ENCODE measurements at regions not wholly inside any gene's neighbourhood (a gene's known extent, or its start where the extent isn't known, plus 50 kb on each side); places are given as distances from the start of the nearest gene placed in this dataset.

DNA sequence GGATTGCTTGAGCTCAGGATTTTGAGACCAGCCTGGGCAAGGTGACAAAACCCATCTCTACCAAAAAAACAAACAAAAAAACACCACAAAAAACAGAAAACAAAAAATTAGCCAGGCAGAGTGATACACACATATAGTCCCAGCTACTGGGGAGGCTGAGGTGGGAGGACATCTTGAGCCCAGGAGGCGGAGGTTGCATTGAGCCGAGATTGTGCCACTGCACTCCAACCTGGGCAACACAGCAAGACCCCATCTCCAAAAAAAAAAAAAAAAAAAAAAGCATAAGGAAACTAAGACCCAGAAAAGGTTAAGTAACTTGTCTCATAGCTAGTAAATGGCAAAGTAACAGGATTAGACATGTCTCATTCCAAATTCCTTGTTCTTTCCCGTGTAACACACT lies 56.3 kb upstream of the PSMA6 start:
- Histone ChIP-seq H3K4me2 (ENCODE audit: low read length) (no peak overlapping the region), H3K9me2 (ENCODE audit: insufficient read depth, low read length) (no peaks in the 10 kb centered on the region), H3K4me3 (ENCODE audit: low read length) (no peak overlapping the region), H3K27ac (ENCODE audit: low read length) (no peak overlapping the region), H3K36me3 (ENCODE audit: insufficient read depth, low read length) (no peaks in the 10 kb centered on the region), H4K20me1 (ENCODE audit: insufficient read depth) (no peaks in the 10 kb centered on the region), H3F3A (ENCODE audit: insufficient read depth, low read length, poor library complexity, severe bottlenecking) (no peaks in the 10 kb centered on the region), H3K27me3 (ENCODE audit: insufficient read depth, low read depth, low read length) (no peaks in the 10 kb centered on the region), H3K79me2 (replicated peaks; ENCODE audit: insufficient read depth, low read length) (no peaks in the 10 kb centered on the region), H3K9me3 (ENCODE audit: low read length) (no peaks in the 10 kb centered on the region), H3K9ac (ENCODE audit: low read length) (no peak overlapping the region), H2AFZ (ENCODE audit: low read depth, low read length) (no peak overlapping the region)
- TF ChIP-seq, protein P1, sequence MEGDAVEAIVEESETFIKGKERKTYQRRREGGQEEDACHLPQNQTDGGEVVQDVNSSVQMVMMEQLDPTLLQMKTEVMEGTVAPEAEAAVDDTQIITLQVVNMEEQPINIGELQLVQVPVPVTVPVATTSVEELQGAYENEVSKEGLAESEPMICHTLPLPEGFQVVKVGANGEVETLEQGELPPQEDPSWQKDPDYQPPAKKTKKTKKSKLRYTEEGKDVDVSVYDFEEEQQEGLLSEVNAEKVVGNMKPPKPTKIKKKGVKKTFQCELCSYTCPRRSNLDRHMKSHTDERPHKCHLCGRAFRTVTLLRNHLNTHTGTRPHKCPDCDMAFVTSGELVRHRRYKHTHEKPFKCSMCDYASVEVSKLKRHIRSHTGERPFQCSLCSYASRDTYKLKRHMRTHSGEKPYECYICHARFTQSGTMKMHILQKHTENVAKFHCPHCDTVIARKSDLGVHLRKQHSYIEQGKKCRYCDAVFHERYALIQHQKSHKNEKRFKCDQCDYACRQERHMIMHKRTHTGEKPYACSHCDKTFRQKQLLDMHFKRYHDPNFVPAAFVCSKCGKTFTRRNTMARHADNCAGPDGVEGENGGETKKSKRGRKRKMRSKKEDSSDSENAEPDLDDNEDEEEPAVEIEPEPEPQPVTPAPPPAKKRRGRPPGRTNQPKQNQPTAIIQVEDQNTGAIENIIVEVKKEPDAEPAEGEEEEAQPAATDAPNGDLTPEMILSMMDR (IDR thresholded peaks at IDR 0.05; ENCODE audit: poor library complexity, severe bottlenecking), result no peak
- TF ChIP-seq RAD21 (conservative IDR thresholded peaks at IDR 0.05) (no peak), EZH2 (IDR thresholded peaks at IDR 0.05; ENCODE audit: borderline replicate concordance, insufficient read depth, low read length, poor library complexity, severe bottlenecking) (no peak), MXI1 (conservative IDR thresholded peaks at IDR 0.05; ENCODE audit: poor library complexity, severe bottlenecking) (no peak), TAF1 (IDR thresholded peaks at IDR 0.05; ENCODE audit: low read depth) (no peak), EP300 (conservative IDR thresholded peaks at IDR 0.05; ENCODE audit: poor library complexity, severe bottlenecking) (no peak), SMC3 (conservative IDR thresholded peaks at IDR 0.05; ENCODE audit: poor library complexity) (no peak)
- TF ChIP-seq, protein P2, sequence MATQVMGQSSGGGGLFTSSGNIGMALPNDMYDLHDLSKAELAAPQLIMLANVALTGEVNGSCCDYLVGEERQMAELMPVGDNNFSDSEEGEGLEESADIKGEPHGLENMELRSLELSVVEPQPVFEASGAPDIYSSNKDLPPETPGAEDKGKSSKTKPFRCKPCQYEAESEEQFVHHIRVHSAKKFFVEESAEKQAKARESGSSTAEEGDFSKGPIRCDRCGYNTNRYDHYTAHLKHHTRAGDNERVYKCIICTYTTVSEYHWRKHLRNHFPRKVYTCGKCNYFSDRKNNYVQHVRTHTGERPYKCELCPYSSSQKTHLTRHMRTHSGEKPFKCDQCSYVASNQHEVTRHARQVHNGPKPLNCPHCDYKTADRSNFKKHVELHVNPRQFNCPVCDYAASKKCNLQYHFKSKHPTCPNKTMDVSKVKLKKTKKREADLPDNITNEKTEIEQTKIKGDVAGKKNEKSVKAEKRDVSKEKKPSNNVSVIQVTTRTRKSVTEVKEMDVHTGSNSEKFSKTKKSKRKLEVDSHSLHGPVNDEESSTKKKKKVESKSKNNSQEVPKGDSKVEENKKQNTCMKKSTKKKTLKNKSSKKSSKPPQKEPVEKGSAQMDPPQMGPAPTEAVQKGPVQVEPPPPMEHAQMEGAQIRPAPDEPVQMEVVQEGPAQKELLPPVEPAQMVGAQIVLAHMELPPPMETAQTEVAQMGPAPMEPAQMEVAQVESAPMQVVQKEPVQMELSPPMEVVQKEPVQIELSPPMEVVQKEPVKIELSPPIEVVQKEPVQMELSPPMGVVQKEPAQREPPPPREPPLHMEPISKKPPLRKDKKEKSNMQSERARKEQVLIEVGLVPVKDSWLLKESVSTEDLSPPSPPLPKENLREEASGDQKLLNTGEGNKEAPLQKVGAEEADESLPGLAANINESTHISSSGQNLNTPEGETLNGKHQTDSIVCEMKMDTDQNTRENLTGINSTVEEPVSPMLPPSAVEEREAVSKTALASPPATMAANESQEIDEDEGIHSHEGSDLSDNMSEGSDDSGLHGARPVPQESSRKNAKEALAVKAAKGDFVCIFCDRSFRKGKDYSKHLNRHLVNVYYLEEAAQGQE (IDR thresholded peaks at IDR 0.05; ENCODE audit: borderline replicate concordance), result no peak

DNA sequence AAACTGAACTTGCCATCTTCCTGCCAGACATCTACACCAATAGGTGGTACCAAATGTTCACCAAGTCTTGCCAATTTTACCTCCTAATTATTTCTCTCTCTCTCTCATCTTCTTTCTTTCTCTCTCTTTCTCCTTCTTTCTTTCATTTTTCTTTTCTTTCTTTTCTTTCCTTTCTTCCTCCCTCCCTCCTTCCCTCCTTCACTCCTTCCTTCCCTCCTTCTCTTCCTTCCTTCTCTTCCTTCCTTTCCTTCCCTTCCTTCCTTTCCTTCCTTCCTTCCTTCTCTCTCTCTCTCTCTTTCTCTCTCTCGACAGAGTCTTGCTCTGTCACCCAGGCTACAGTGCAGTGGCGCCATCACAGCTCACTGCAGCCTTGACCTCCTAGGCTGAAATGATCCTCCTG lies 55.4 kb upstream of the PSMA6 start:
- Histone ChIP-seq H3K9ac (ENCODE audit: low read length) (no peak overlapping the region), H4K20me1 (ENCODE audit: insufficient read depth) (no peaks in the 10 kb centered on the region), H3K4me3 (ENCODE audit: low read length) (no peak overlapping the region), H3F3A (ENCODE audit: insufficient read depth, low read length, poor library complexity, severe bottlenecking) (no peaks in the 10 kb centered on the region), H3K27ac (ENCODE audit: low read length) (no peak overlapping the region), H3K36me3 (ENCODE audit: insufficient read depth, low read length) (no peaks in the 10 kb centered on the region), H3K79me2 (replicated peaks; ENCODE audit: insufficient read depth, low read length) (no peaks in the 10 kb centered on the region), H2AFZ (ENCODE audit: low read depth, low read length) (no peak overlapping the region), H3K4me2 (ENCODE audit: low read length) (no peak overlapping the region), H3K27me3 (ENCODE audit: insufficient read depth, low read depth, low read length) (no peaks in the 10 kb centered on the region), H3K9me2 (ENCODE audit: insufficient read depth, low read length) (no peaks in the 10 kb centered on the region), H3K9me3 (ENCODE audit: low read length) (no peaks in the 10 kb centered on the region)
- TF ChIP-seq RAD21 (conservative IDR thresholded peaks at IDR 0.05), result no peak
- no peak for TF ChIP-seq TAF1 (IDR thresholded peaks at IDR 0.05; ENCODE audit: low read depth)
- TF ChIP-seq MXI1 (conservative IDR thresholded peaks at IDR 0.05; ENCODE audit: poor library complexity, severe bottlenecking), result no peak
- TF ChIP-seq SMC3 (conservative IDR thresholded peaks at IDR 0.05; ENCODE audit: poor library complexity), result no peak
- TF ChIP-seq, protein P1 (IDR thresholded peaks at IDR 0.05; ENCODE audit: poor library complexity, severe bottlenecking), result no peak
- no peak for TF ChIP-seq EP300 (conservative IDR thresholded peaks at IDR 0.05; ENCODE audit: poor library complexity, severe bottlenecking)
- TF ChIP-seq, protein P2 (IDR thresholded peaks at IDR 0.05; ENCODE audit: borderline replicate concordance), result no peak
- no peak for TF ChIP-seq POLR2AphosphoS5 (IDR thresholded peaks at IDR 0.05)
- no peak for TF ChIP-seq EZH2 (IDR thresholded peaks at IDR 0.05; ENCODE audit: borderline replicate concordance, insufficient read depth, low read length, poor library complexity, severe bottlenecking)
